GM19324 (cell line): ENCODE measurements at regions not wholly inside any gene's neighbourhood (a gene's known extent, or its start where the extent isn't known, plus 50 kb on each side); places are given as distances from the start of the nearest gene placed in this dataset.
"Not testable (repeated sequence)": the region's sequence is repeated elsewhere in the genome, so short reads cannot be mapped to it uniquely, and the experiment has no call there.

Experiments
- ATAC-seq: cut with Tn5 transposase; IDR thresholded peaks from one replicate; pipeline ENCODE4 v1.9.1; 2021; ENCODE audit warnings: mild to moderate bottlenecking, moderate library complexity; ENCODE audit not compliant: unreplicated experiment, low FRiP score

- ATAC-seq = no peak
These were observed 68.6 kb upstream of the USP15 start for GRCh38 chr12:62191491-62192179.

DNA sequence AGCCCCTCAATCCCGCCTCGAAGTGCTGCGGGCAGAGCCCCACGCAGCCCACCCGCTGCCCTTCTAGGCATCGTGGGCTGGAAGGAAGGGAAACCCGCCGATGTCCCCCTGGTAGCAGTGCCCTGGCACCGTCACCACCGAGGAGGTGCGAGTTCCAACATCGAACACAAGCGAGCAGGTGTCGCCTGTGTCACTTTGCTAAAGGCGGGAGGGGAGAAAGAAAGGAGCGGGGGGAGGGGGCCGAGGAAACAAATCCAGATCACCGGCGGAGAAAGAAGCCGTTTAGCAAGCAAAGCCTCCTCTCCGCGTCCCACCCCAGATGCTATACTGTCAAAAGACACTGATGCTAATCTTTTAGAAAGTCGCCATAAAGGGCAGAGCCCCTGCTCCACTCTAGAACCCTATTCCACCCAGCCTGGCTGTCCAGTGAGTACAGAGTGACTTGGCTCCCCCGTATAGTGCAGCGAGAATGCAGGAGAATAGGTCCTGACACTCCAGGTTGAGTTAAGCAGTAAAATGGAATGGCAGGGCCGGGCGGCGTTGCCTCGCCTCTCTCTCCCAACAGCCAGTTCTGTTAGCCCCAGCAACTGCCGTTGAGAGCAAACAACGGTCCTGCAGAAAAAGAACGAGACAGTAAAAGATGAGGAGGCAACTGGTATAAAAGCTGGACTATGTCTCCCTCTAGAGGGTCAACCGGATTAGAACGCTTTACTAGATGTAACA, 67.9 kb upstream of the USP15 start:
- ATAC-seq = peak; percentile 90

- ATAC-seq = peak; percentile 12
These were observed 67.3 kb upstream of the USP15 start for GRCh38 chr12:62192903-62193250.

GRCh38 chr12:62194031-62194430, 66.2 kb upstream of the USP15 start:
- ATAC-seq = no peak

- no peak for ATAC-seq
These were observed 65.6 kb upstream of the USP15 start for GRCh38 chr12:62194616-62195015.

DNA sequence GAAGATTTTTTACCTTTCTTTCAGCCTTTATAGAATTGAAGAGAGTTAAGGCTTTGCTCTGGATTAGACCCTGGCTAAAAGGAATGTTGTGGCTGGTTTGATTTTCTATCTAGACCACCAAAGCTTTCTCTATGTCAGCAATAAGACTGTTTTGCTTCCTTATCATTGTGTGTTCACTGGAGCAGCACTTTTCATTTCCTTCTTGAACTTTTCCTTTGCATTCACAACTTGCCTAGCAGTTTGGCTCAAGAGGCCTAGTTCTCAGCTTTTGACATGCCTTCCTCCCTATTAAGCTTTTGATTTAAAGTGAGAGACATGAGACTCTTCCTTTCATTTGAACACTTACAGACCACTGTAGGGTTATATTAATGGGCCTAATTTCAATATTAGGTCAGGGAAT, 64.1 kb upstream of the USP15 start:
- ATAC-seq = no peak

DNA sequence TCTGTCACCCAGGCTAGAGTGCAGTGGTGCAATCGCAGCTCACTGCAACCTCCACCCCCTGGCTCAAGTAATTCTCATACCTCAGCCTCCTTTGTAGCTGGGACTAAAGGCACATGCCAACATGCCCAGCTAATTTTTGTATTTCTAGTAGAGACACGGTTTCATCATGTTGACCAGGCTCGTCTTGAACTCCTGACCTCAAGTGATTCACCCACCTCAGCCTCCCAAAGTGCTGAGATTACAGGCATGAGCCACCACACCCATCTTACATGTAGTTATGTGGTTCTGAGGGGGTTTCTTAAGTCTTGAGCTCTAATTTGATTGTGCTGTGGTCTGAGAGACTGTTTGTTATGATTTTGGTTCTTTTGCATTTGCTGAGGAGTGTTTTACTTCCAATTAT, 57.3 kb upstream of the USP15 start:
- ATAC-seq = not testable (repeated sequence)

- no peak for ATAC-seq
These were observed 54.9 kb upstream of the USP15 start for GRCh38 chr12:62205346-62205745.

DNA sequence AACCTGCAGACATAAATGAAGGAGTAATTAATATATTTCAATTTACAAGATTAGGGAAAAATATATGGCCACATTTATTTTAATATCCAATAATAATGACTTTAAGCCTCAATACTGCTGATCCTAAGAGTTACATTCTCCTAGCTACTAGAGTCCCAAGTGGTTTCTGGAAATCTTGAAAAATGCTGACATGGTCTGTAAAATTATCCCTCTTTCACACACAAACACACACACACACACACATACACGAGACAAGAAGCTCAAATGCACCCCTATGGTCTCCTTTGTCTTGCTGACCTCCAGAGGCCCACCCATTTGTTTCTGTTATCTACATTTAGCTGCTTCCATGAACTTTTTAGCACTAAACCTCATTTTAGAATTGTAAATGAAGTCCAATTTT, 53.0 kb upstream of the USP15 start:
- ATAC-seq = no peak
